GM23338 (cell line): ENCODE measurements at regions not wholly inside any gene's neighbourhood (a gene's known extent, or its start where the extent isn't known, plus 50 kb on each side); places are given as distances from the start of the nearest gene placed in this dataset.

Source experiments
- CTCF ChIP-seq, 2 experiments: fragments of 200-600 bp in 1 of 2; sonication (generic) in 1 of 2; conservative IDR thresholded peaks; 2 replicates each; pipeline versions ENCODE4 v1.5.1 to v1.6.1; 2016 to 2017; ENCODE audit warnings: antibody characterized with exemption in 2 of 2, low read depth in 2 of 2, mild to moderate bottlenecking in 2 of 2, moderate library complexity in 1 of 2
- JUNB ChIP-seq: IDR thresholded peaks from one replicate; pipeline ENCODE4 v1.6.1; 2016; ENCODE audit warnings: antibody characterized with exemption; ENCODE audit not compliant: unreplicated experiment
- POLR2AphosphoS5 ChIP-seq: IDR thresholded peaks from 2 replicates; pipeline ENCODE4 v1.6.1; 2016; ENCODE audit warnings: antibody characterized with exemption, low read depth
- TF ChIP-seq, protein P1 (sequence below): IDR thresholded peaks from one replicate; pipeline ENCODE4 v1.6.1; 2018; ENCODE audit warnings: antibody characterized with exemption; ENCODE audit not compliant: unreplicated experiment

- TF ChIP-seq JUNB: no peak
- TF ChIP-seq, protein P1, sequence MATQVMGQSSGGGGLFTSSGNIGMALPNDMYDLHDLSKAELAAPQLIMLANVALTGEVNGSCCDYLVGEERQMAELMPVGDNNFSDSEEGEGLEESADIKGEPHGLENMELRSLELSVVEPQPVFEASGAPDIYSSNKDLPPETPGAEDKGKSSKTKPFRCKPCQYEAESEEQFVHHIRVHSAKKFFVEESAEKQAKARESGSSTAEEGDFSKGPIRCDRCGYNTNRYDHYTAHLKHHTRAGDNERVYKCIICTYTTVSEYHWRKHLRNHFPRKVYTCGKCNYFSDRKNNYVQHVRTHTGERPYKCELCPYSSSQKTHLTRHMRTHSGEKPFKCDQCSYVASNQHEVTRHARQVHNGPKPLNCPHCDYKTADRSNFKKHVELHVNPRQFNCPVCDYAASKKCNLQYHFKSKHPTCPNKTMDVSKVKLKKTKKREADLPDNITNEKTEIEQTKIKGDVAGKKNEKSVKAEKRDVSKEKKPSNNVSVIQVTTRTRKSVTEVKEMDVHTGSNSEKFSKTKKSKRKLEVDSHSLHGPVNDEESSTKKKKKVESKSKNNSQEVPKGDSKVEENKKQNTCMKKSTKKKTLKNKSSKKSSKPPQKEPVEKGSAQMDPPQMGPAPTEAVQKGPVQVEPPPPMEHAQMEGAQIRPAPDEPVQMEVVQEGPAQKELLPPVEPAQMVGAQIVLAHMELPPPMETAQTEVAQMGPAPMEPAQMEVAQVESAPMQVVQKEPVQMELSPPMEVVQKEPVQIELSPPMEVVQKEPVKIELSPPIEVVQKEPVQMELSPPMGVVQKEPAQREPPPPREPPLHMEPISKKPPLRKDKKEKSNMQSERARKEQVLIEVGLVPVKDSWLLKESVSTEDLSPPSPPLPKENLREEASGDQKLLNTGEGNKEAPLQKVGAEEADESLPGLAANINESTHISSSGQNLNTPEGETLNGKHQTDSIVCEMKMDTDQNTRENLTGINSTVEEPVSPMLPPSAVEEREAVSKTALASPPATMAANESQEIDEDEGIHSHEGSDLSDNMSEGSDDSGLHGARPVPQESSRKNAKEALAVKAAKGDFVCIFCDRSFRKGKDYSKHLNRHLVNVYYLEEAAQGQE: no peak
- TF ChIP-seq CTCF (conservative IDR thresholded peaks at IDR 0.05; ENCODE audit: low read depth in 2 of 2): no peak
- TF ChIP-seq POLR2AphosphoS5: no peak
Observed at GRCh38 chr4:33306131-33306530, 2586.0 kb downstream of the PCDH7 start.
